ENCODE measurements at regions not wholly inside any gene's neighbourhood (a gene's known extent, or its start where the extent isn't known, plus 50 kb on each side); places are given as distances from the start of the nearest gene placed in this dataset.
A peak's percentile ranks its signal among the peaks of the same experiment; 100 is the strongest.

- no peak overlapping the region for H3K18ac ChIP-seq (ENCODE audit: low read length)
- no peak overlapping the region for H2AFZ ChIP-seq (ENCODE audit: low read length)
- no peak overlapping the region for H3K4me2 ChIP-seq (ENCODE audit: insufficient read depth, low read length, poor library complexity, severe bottlenecking)
- H2AK5ac ChIP-seq (ENCODE audit: low read depth, low read length) = no peak overlapping the region
- H3K27me3 ChIP-seq (ENCODE audit: control insufficient read depth in 3 of 3, insufficient read depth in 3 of 3, low read depth in 1 of 3, low read length in 3 of 3) = no peaks in the 10 kb centered on the region
- H4K91ac ChIP-seq (ENCODE audit: low read depth, low read length, poor library complexity) = no peak overlapping the region
- H3K79me1 ChIP-seq (ENCODE audit: low read depth, low read length) = no peaks in the 10 kb centered on the region
- no peak overlapping the region for H2BK12ac ChIP-seq (ENCODE audit: low read length)
- H3K23ac ChIP-seq (ENCODE audit: low read depth, low read length, poor library complexity) = no peak overlapping the region
- H3K14ac ChIP-seq (ENCODE audit: low read length) = no peak overlapping the region
- H2BK5ac ChIP-seq (ENCODE audit: low read length) = no peak overlapping the region
- no peak overlapping the region for H3K27ac ChIP-seq (replicated peaks; ENCODE audit: low read length)
- WGBS, 2 donors (ENCODE audit: extremely low coverage in 2 of 2, insufficient read length in 2 of 2, insufficient replicate concordance in 1 of 2) = no CpG with 5 or more reads among the region's 7 CpGs
- H4K8ac ChIP-seq (ENCODE audit: low read depth, low read length) = no peak overlapping the region
- no peak overlapping the region for H3K4ac ChIP-seq (ENCODE audit: low read length)
- no peak overlapping the region for H3K4me3 ChIP-seq (ENCODE audit: low read length in 2 of 2)
- no peak overlapping the region for H2BK15ac ChIP-seq (ENCODE audit: low read length)
- H3K4me1 ChIP-seq (ENCODE audit: control insufficient read depth in 2 of 2, insufficient read depth in 1 of 2, low read depth in 1 of 2, low read length in 2 of 2) = no peaks in the 10 kb centered on the region
- H3K9ac ChIP-seq (ENCODE audit: low read depth, low read length, poor library complexity) = no peak overlapping the region
- H3K9me3 ChIP-seq (replicated peaks in 1 of 2; ENCODE audit: control insufficient read depth in 2 of 2, insufficient read depth in 1 of 2, low read depth in 1 of 2, low read length in 2 of 2) = no peaks in the 10 kb centered on the region
- DNase-seq (ENCODE audit: low spot score) = no peak
- H3K36me3 ChIP-seq (replicated peaks in 1 of 2; ENCODE audit: control insufficient read depth in 2 of 2, insufficient read depth in 2 of 2, low read length in 2 of 2) = no peaks in the 10 kb centered on the region
- H2BK120ac ChIP-seq (ENCODE audit: low read depth, low read length) = no peak overlapping the region
Observed at GRCh38 chr18:78580835-78581339, 398.7 kb upstream of the SALL3 start.

GRCh38 chr18:78582181-78582709 is 397.4 kb upstream of the SALL3 start:
- no CpG with 5 or more reads among the region's 23 CpGs for WGBS, 2 donors (ENCODE audit: extremely low coverage in 2 of 2, insufficient read length in 2 of 2, insufficient replicate concordance in 1 of 2)
- H3K9ac ChIP-seq (ENCODE audit: low read depth, low read length, poor library complexity) = no peak overlapping the region
- peak overlapping the region; percentile 27 for H3K18ac ChIP-seq (ENCODE audit: low read length)
- no peaks in the 10 kb centered on the region for H3K9me3 ChIP-seq (replicated peaks in 1 of 2; ENCODE audit: control insufficient read depth in 2 of 2, insufficient read depth in 1 of 2, low read depth in 1 of 2, low read length in 2 of 2)
- H3K4me3 ChIP-seq (ENCODE audit: low read length in 2 of 2) = no peak overlapping the region
- no peak overlapping the region for H3K4ac ChIP-seq (ENCODE audit: low read length)
- H2BK120ac ChIP-seq (ENCODE audit: low read depth, low read length) = no peak overlapping the region
- no peak overlapping the region for H2AK5ac ChIP-seq (ENCODE audit: low read depth, low read length)
- H3K23ac ChIP-seq (ENCODE audit: low read depth, low read length, poor library complexity) = no peak overlapping the region
- H2BK12ac ChIP-seq (ENCODE audit: low read length) = no peak overlapping the region
- H2BK15ac ChIP-seq (ENCODE audit: low read length) = no peak overlapping the region
- no peak overlapping the region for H3K27ac ChIP-seq (replicated peaks; ENCODE audit: low read length)
- H3K27me3 ChIP-seq (ENCODE audit: control insufficient read depth in 3 of 3, insufficient read depth in 3 of 3, low read depth in 1 of 3, low read length in 3 of 3) = no peaks in the 10 kb centered on the region
- H2BK5ac ChIP-seq (ENCODE audit: low read length) = no peak overlapping the region
- DNase-seq (ENCODE audit: low spot score) = no peak
- H3K36me3 ChIP-seq (replicated peaks in 1 of 2; ENCODE audit: control insufficient read depth in 2 of 2, insufficient read depth in 2 of 2, low read length in 2 of 2) = no peaks in the 10 kb centered on the region
- no peak overlapping the region for H4K8ac ChIP-seq (ENCODE audit: low read depth, low read length)
- no peaks in the 10 kb centered on the region for H3K79me1 ChIP-seq (ENCODE audit: low read depth, low read length)
- no peaks in the 10 kb centered on the region for H3K4me1 ChIP-seq (ENCODE audit: control insufficient read depth in 2 of 2, insufficient read depth in 1 of 2, low read depth in 1 of 2, low read length in 2 of 2)
- no peak overlapping the region for H2AFZ ChIP-seq (ENCODE audit: low read length)
- H3K4me2 ChIP-seq (ENCODE audit: insufficient read depth, low read length, poor library complexity, severe bottlenecking) = no peak overlapping the region
- no peak overlapping the region for H4K91ac ChIP-seq (ENCODE audit: low read depth, low read length, poor library complexity)
- no peak overlapping the region for H3K14ac ChIP-seq (ENCODE audit: low read length)

GRCh38 chr18:78582898-78583738 is 396.5 kb upstream of the SALL3 start:
- no peak overlapping the region for H2AFZ ChIP-seq (ENCODE audit: low read length)
- no peaks in the 10 kb centered on the region for H3K4me1 ChIP-seq (ENCODE audit: control insufficient read depth in 2 of 2, insufficient read depth in 1 of 2, low read depth in 1 of 2, low read length in 2 of 2)
- H3K4ac ChIP-seq (ENCODE audit: low read length) = no peak overlapping the region
- H2BK12ac ChIP-seq (ENCODE audit: low read length) = no peak overlapping the region
- no peak overlapping the region for H3K4me3 ChIP-seq (ENCODE audit: low read length in 2 of 2)
- H3K18ac ChIP-seq (ENCODE audit: low read length) = no peak overlapping the region
- H2AK5ac ChIP-seq (ENCODE audit: low read depth, low read length) = no peak overlapping the region
- H3K4me2 ChIP-seq (ENCODE audit: insufficient read depth, low read length, poor library complexity, severe bottlenecking) = no peak overlapping the region
- H4K8ac ChIP-seq (ENCODE audit: low read depth, low read length) = no peak overlapping the region
- H3K9ac ChIP-seq (ENCODE audit: low read depth, low read length, poor library complexity) = no peak overlapping the region
- no peaks in the 10 kb centered on the region for H3K79me1 ChIP-seq (ENCODE audit: low read depth, low read length)
- no peak overlapping the region for H2BK5ac ChIP-seq (ENCODE audit: low read length)
- H3K27me3 ChIP-seq (ENCODE audit: control insufficient read depth in 3 of 3, insufficient read depth in 3 of 3, low read depth in 1 of 3, low read length in 3 of 3) = no peaks in the 10 kb centered on the region
- no peak overlapping the region for H2BK15ac ChIP-seq (ENCODE audit: low read length)
- no peak overlapping the region for H4K91ac ChIP-seq (ENCODE audit: low read depth, low read length, poor library complexity)
- no peak overlapping the region for H3K27ac ChIP-seq (replicated peaks; ENCODE audit: low read length)
- H2BK120ac ChIP-seq (ENCODE audit: low read depth, low read length) = no peak overlapping the region
- no CpG with 5 or more reads among the region's 26 CpGs for WGBS, 2 donors (ENCODE audit: extremely low coverage in 2 of 2, insufficient read length in 2 of 2, insufficient replicate concordance in 1 of 2)
- peak overlapping the region; percentile 38 for H3K23ac ChIP-seq (ENCODE audit: low read depth, low read length, poor library complexity)
- H3K9me3 ChIP-seq (replicated peaks in 1 of 2; ENCODE audit: control insufficient read depth in 2 of 2, insufficient read depth in 1 of 2, low read depth in 1 of 2, low read length in 2 of 2) = no peaks in the 10 kb centered on the region
- H3K36me3 ChIP-seq (replicated peaks in 1 of 2; ENCODE audit: control insufficient read depth in 2 of 2, insufficient read depth in 2 of 2, low read length in 2 of 2) = no peaks in the 10 kb centered on the region
- no peak for DNase-seq (ENCODE audit: low spot score)
- no peak overlapping the region for H3K14ac ChIP-seq (ENCODE audit: low read length)

GRCh38 chr18:78583739-78584458 is 395.7 kb upstream of the SALL3 start:
- peak overlapping the region; percentile 13 for H2AK5ac ChIP-seq (ENCODE audit: low read depth, low read length)
- no peaks in the 10 kb centered on the region for H3K4me1 ChIP-seq (ENCODE audit: control insufficient read depth in 2 of 2, insufficient read depth in 1 of 2, low read depth in 1 of 2, low read length in 2 of 2)
- H3K9ac ChIP-seq (ENCODE audit: low read depth, low read length, poor library complexity) = no peak overlapping the region
- no peak overlapping the region for H4K8ac ChIP-seq (ENCODE audit: low read depth, low read length)
- WGBS, 2 donors (ENCODE audit: extremely low coverage in 2 of 2, insufficient read length in 2 of 2, insufficient replicate concordance in 1 of 2) = 100% methylated on average over 2 of the region's 23 CpGs; no CpG with 5 or more reads in 1 of the 2 donors
- H3K27ac ChIP-seq (replicated peaks; ENCODE audit: low read length) = no peak overlapping the region
- no peak overlapping the region for H2BK5ac ChIP-seq (ENCODE audit: low read length)
- peak overlapping the region; percentile 42 for H3K14ac ChIP-seq (ENCODE audit: low read length)
- no peaks in the 10 kb centered on the region for H3K9me3 ChIP-seq (replicated peaks in 1 of 2; ENCODE audit: control insufficient read depth in 2 of 2, insufficient read depth in 1 of 2, low read depth in 1 of 2, low read length in 2 of 2)
- no peak overlapping the region for H3K4ac ChIP-seq (ENCODE audit: low read length)
- H3K27me3 ChIP-seq (ENCODE audit: control insufficient read depth in 3 of 3, insufficient read depth in 3 of 3, low read depth in 1 of 3, low read length in 3 of 3) = no peaks in the 10 kb centered on the region
- H2BK12ac ChIP-seq (ENCODE audit: low read length) = no peak overlapping the region
- no peak for DNase-seq (ENCODE audit: low spot score)
- no peaks in the 10 kb centered on the region for H3K36me3 ChIP-seq (replicated peaks in 1 of 2; ENCODE audit: control insufficient read depth in 2 of 2, insufficient read depth in 2 of 2, low read length in 2 of 2)
- peak overlapping the region; percentile 46 for H2BK15ac ChIP-seq (ENCODE audit: low read length)
- H3K4me3 ChIP-seq (ENCODE audit: low read length in 2 of 2) = no peak overlapping the region
- H2AFZ ChIP-seq (ENCODE audit: low read length) = no peak overlapping the region
- peak overlapping the region; percentile 96 for H3K23ac ChIP-seq (ENCODE audit: low read depth, low read length, poor library complexity)
- no peaks in the 10 kb centered on the region for H3K79me1 ChIP-seq (ENCODE audit: low read depth, low read length)
- H3K18ac ChIP-seq (ENCODE audit: low read length) = peak overlapping the region; percentile 58
- H4K91ac ChIP-seq (ENCODE audit: low read depth, low read length, poor library complexity) = no peak overlapping the region
- H3K4me2 ChIP-seq (ENCODE audit: insufficient read depth, low read length, poor library complexity, severe bottlenecking) = no peak overlapping the region
- no peak overlapping the region for H2BK120ac ChIP-seq (ENCODE audit: low read depth, low read length)

All from neuronal stem cell (in vitro differentiated cells).